ENCODE measurements at regions not wholly inside any gene's neighbourhood (a gene's known extent, or its start where the extent isn't known, plus 50 kb on each side); places are given as distances from the start of the nearest gene placed in this dataset.

DNA sequence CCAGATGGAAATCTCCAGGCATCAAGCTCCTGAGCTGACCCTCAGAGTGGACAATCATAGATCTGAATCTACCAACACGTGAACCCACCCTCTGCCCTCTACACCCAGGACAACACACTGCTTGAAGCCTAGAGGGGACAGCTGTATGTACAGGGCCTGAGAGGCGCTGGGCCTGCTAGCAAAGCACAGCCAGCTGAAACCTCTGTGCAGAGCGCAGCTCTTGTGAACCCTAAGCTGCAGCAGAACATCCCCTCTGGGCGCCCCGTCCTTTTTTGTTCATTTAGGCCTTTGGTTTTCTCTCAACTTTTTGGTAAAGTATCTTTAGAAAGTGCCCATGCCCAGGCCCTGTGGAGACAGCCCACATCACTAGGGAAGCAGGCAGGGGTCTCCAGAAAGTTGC, 62.4 kb upstream of the SPTLC1 start:
- TF ChIP-seq, protein P1, sequence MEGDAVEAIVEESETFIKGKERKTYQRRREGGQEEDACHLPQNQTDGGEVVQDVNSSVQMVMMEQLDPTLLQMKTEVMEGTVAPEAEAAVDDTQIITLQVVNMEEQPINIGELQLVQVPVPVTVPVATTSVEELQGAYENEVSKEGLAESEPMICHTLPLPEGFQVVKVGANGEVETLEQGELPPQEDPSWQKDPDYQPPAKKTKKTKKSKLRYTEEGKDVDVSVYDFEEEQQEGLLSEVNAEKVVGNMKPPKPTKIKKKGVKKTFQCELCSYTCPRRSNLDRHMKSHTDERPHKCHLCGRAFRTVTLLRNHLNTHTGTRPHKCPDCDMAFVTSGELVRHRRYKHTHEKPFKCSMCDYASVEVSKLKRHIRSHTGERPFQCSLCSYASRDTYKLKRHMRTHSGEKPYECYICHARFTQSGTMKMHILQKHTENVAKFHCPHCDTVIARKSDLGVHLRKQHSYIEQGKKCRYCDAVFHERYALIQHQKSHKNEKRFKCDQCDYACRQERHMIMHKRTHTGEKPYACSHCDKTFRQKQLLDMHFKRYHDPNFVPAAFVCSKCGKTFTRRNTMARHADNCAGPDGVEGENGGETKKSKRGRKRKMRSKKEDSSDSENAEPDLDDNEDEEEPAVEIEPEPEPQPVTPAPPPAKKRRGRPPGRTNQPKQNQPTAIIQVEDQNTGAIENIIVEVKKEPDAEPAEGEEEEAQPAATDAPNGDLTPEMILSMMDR (IDR thresholded peaks at IDR 0.05; ENCODE audit: control extremely low read depth in 1 of 3, insufficient read depth in 1 of 3, low read depth in 1 of 3, low read length in 3 of 3) = no peak
- no peak for TF ChIP-seq HDAC6 (IDR thresholded peaks at IDR 0.05; ENCODE audit: low read depth, low read length)
- TF ChIP-seq BACH1 (IDR thresholded peaks at IDR 0.05; ENCODE audit: low read length) = no peak
- TF ChIP-seq ZNF274 (IDR thresholded peaks at IDR 0.05; ENCODE audit: borderline replicate concordance, extremely low read depth, low read length) = no peak
- TF ChIP-seq JUND (IDR thresholded peaks at IDR 0.05; ENCODE audit: low read length) = no peak
- TF ChIP-seq TCF12 (IDR thresholded peaks at IDR 0.05; ENCODE audit: low read depth, low read length) = no peak
- no peak for TF ChIP-seq EGR1 (IDR thresholded peaks at IDR 0.05; ENCODE audit: borderline replicate concordance, low read depth, low read length)
- TF ChIP-seq EZH2 (IDR thresholded peaks at IDR 0.05; ENCODE audit: low read depth, low read length, severe bottlenecking) = no peak
- no peak for TF ChIP-seq RFX5 (IDR thresholded peaks at IDR 0.05; ENCODE audit: borderline replicate concordance, low read depth, low read length)
- TF ChIP-seq POLR2AphosphoS5 (IDR thresholded peaks at IDR 0.05; ENCODE audit: low read depth, low read length) = no peak
- TF ChIP-seq, protein P2, sequence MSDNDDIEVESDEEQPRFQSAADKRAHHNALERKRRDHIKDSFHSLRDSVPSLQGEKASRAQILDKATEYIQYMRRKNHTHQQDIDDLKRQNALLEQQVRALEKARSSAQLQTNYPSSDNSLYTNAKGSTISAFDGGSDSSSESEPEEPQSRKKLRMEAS (IDR thresholded peaks at IDR 0.05) = no peak
- no peak for TF ChIP-seq POLR2A (IDR thresholded peaks at IDR 0.05; ENCODE audit: control extremely low read depth in 1 of 2, low read depth in 2 of 2, low read length in 2 of 2)
- TF ChIP-seq RBBP5 (IDR thresholded peaks at IDR 0.05; ENCODE audit: borderline replicate concordance, low read depth, low read length) = no peak

Measured in H1 (cell line).